SIG-M5 treated with dmso at 0.1 percent for 504 hours (cell line): ENCODE measurements at regions not wholly inside any gene's neighbourhood (a gene's known extent, or its start where the extent isn't known, plus 50 kb on each side); places are given as distances from the start of the nearest gene placed in this dataset.

Experiments used
- DNase-seq: peaks from one replicate; lab custom pipeline; 2025; ENCODE audit not compliant: unreplicated experiment; lab: John Stamatoyannopoulos, UW

DNA sequence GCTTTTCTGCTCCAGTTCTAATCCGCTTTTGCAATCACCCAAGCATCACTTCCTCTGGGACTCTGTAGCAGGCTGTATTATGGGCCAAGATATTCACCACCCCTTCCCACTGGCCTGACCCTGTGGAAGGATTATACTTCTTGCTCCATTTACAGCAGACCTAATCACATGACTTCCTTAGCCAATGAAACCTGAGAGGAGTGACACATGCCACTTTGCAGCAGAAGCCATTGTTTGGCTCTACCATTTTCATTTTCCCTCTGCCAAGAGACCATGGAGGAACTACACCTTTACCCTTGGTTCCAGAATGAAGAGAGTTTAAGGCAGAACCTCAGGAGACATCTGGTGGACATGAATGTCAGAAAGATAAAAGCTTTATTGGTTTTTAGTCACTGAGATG is 134.9 kb upstream of the HSD17B12 start:
- DNase-seq, result no peak

DNA sequence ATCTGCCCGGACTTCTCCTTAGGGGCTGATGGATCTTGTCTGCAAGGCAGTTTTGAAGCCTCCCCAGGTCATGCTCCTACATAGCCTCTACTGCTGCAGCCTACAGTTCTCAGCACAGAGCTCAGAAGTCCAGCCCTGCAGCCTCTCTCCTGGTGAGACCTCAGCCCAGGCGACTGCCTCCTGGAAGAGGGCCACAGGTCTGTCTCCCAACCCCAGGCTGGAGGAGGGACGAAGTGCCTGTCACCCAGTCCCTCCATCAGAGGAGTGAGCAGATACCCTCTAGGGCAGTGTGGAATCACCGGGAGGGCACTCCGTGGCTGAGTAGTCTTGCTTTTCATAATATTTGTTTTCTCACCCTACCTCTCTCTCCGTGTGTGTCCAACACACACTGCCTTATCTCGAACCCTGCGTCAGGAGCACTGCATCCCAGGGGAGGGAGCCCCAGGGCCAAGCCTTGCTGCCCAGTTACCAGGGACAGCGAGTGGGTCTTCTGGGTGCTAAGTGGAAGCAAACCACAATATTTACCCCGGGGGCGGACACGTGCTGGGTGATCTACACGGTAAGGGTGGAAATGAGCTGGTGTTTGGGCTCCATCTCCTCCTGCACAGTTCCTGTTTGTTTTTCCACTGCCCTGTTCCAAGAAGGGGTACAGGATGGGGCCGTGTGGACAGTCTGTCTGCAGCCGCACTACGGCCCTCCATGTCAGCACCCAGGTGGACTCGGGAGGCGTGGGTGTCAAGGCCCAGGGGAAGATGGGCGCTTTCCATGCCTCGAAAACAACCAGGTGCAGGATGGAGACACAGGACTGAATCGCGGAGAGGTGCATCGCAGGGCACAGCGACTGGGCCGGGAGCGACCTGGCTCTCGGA is 133.7 kb upstream of the HSD17B12 start:
- DNase-seq, result no peak

GRCh38 chr11:43547430-43547831 is 133.1 kb upstream of the HSD17B12 start:
- DNase-seq, result no peak

DNA sequence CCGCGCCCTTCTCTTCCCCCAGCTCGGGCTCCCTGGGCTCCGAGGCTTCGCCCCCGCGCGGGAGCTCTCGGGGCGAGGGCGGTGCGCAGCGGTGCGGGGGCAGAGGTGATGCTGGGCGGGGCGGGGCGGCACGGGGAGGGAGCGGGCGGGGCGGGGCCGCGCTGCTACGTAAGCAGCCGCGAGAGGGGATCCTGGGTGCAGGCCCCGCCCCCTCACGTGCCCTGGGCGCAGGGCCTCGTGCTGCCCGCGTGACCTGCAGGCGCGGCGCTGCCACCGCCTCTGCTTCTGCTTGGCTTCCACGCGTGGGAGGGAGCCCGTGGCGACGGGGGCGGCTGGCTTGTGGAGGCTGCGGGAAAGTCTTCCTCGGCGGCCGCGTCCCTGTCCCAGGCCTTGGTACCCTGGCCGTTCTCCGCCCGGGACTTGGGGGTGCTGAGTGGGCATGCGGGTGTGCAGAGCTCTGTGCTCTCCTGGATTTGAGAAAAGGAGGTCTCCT is 132.6 kb upstream of the HSD17B12 start:
- DNase-seq, result no peak

DNA sequence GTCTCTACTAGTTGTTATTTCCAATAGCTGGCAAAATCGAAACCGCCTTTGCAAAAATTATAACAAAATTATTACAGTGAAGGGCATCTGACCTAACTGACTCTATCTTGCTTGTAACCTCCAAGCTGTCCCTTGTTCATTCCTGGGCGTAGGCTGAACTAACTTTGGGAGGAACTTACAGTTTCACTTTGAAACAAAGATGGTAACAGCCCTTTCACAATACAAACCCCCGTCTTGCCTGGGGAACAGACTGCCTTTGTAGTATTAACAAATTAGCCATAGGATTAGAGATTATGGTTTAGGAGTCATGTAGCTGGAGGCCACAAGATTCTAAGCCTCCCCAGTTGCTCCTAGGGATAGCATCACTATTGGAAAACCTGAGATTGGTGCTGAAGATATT is 131.6 kb upstream of the HSD17B12 start:
- peak; percentile 51 for DNase-seq

DNA sequence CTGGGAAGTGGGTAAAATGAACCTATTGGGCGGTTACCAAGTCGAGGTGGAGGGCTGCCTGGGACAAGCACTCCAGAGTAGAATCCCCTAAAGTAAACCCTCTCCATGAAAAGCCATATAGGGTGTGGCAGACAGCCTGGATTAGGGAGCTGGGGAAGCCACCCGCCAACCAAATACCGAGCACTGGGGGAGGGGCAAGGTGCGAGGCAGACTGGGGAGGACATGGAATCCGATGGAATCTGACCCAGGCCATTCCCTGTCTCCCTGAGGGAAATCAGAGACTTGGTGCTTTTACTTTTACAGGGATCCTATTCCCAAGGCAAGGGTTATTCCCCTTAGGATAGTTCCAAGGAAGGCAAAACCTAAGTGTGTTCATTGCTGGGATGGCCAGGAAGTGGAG is 130.9 kb upstream of the HSD17B12 start:
- DNase-seq, result no peak

GRCh38 chr11:43550714-43551113 is 129.8 kb upstream of the HSD17B12 start:
- DNase-seq, result no peak

GRCh38 chr11:43554148-43554473 is 126.4 kb upstream of the HSD17B12 start:
- DNase-seq, result no peak

- no peak for DNase-seq
These were observed 125.4 kb upstream of the HSD17B12 start for GRCh38 chr11:43555186-43555585.

GRCh38 chr11:43555816-43556611 is 124.5 kb upstream of the HSD17B12 start:
- no peak for DNase-seq

GRCh38 chr11:43556612-43557375 is 123.7 kb upstream of the HSD17B12 start:
- no peak for DNase-seq

DNA sequence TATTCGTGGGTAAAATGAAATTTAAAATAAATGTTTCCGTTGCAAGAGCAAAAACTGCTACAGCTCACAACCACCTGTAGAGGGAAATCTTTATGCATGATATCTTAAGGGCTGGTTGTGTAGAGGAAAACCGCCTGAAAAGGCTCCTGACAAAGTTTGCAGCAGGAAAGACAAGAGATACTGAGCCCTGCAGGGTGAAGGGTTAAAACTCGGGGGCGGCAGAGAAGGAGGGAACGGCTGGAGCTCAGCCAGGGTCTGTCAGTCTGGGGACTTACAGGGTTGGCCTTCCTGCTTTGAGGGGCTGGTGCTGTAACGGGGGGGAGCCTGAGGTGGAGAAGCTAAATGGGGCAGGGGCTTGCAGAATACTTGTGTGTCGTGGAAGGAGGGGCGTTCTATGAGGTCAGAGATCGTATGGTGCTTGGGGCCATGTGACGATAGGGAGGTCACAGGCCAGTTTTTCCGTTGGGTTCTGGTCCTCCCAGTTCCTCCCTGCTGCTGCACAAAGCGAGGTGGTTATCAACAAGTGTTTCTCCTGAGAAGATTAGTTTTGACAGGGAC is 122.9 kb upstream of the HSD17B12 start:
- DNase-seq, result no peak

DNA sequence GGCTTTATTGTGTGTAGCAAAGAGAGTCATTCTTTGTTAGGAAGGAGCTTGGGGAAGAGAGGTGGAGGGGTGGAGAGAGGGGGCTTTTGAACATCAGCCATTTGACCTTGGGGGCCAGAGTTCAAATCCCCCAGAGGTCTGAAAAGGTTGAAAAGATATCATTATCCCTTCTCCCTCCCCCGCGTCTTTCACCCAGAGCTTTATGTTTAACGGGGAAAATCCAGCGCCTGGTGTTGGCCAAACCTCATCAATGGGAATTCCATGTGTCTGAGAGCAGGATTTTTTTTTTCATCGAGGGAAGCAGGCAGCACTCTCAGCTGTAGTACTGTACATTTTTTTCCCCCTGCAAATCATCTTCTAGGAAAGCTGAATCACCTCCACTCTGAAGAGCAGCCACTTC is 122.4 kb upstream of the HSD17B12 start:
- DNase-seq, result no peak

- DNase-seq, result no peak
These were observed 121.9 kb upstream of the HSD17B12 start for GRCh38 chr11:43558556-43559127.

DNA sequence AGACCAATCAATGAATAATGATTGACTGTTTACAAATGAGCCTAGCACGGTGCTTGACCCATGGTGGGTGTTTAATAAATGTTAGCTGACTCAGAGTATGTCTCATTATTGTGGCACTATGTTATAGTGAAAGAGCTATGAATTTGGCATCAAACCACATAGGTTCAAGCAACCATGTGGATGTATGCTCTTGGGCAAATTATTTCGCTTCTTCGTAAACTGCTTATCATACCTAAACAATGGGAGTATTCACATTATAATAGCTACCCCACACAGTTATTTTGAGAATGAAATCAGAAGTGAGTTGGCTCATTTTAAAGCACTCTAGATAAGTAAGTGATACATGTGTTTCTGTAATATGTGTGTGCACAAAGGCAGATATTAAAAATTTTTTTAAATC is 118.7 kb upstream of the HSD17B12 start:
- no peak for DNase-seq

- DNase-seq, result peak; percentile 57
These were observed 113.1 kb upstream of the HSD17B12 start for GRCh38 chr11:43567396-43567975.

DNA sequence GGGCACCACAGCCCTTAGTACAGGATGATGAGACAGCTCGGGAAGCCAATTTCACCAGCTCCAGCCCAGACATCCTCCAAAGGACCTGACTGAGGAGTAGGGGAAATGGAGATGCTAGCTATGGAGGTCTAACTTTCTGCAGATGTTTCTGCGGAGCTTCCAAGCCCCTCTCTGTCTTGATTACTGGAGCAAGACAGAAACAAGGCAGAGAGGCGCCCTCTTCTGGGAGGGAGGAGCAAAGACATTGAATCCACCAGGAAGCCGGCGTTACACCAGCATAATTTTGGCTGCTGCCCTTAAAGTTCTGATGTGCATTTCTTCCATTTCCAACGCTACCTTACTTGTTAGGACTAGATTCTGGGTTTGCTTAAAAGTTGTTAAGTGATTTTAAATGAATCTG is 107.3 kb upstream of the HSD17B12 start:
- peak; percentile 25 for DNase-seq

DNA sequence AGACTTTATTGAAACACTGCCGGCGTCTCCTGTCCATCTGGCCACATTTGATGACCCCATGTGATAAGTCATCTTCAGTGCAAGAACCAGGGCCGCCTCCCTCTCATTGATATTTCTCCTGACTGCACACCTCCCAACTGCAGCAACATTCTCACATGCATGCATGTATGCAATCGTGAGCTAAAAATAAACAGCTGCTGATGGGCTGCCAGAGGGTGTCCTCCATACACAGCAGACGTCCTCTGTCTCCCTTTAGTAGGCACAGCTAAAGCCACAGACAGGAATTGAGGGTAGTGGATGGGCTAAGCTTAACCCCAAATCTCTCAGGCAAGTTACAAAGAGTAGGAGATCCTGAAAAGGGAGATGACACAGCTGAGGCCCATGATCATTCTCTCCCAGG is 106.7 kb upstream of the HSD17B12 start:
- DNase-seq, result no peak

GRCh38 chr11:43574411-43574810 is 106.1 kb upstream of the HSD17B12 start:
- DNase-seq, result no peak
